ENCODE measurements at regions not wholly inside any gene's neighbourhood (a gene's known extent, or its start where the extent isn't known, plus 50 kb on each side); places are given as distances from the start of the nearest gene placed in this dataset.

DNA sequence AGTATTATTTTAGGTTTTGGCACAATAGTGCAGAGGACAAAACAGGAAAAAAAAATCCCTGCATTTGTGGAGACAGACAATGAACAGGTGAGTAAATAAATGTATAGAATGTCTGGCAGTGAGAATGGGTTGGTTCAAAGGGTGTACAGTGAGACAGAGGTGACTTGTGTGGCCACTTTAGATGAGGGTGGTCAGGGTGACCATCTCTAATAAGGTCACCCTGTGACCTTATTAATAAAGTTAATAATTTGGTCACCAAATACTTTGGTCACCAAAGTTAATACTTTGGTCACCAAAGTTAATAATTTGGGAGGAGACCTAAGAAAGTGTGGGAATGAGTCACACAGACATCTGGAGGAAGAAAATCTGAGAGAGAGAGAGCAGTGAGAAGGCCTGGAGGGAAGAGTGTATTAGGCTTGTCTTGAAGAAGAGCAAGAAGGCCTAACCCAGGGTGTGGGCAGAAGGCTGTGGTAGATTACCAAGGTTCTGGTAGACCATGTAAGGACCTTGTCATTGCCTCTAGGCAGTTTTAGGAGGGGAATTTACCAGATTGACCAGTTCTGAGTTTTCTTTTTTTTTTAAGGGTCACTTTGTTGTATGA, 1368.4 kb upstream of the CELF4 start:
- DNase-seq (ENCODE audit: low read depth in 3 of 3, low spot score in 1 of 3), result no peak

DNA sequence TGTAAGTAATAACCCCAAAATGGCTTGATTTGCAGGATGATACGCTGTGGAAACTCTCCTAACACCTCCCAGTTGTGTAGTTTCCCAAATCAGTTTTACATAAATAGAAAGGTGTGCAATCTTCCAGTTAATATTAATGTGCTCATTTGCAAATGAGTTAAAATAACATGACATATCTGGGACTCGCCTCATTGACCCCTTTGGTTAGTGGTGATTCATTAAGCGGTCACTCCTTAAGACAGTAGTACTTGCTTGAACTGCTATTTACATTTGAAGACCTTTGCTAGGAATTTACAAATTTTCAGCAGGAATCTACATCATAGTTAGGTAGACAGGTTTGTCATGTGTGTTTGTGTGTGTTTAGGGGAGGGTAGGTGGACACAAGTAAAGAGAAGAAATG, 1367.7 kb upstream of the CELF4 start:
- DNase-seq (ENCODE audit: low read depth in 3 of 3, low spot score in 1 of 3), result no peak

DNA sequence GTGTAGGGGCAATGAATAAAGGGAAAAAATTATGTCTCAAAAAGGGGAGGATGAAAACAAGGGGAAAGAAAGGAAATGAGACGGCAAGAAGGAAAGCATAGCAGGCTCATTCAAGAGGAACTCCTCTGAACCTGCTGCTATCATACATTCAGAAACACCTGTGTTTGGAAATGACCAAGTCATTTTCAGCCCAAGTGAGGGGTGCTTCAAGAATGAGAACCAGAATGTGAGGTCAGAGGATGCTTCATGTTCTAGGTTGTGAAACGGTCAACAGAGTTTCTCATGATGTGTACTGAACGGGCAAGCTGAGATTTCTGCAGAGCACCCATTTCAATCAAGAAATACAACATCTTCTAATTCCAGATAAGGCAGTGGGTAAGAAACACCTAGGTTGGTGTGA, 1367.2 kb upstream of the CELF4 start:
- no peak for DNase-seq (ENCODE audit: low read depth in 3 of 3, low spot score in 1 of 3)

DNA sequence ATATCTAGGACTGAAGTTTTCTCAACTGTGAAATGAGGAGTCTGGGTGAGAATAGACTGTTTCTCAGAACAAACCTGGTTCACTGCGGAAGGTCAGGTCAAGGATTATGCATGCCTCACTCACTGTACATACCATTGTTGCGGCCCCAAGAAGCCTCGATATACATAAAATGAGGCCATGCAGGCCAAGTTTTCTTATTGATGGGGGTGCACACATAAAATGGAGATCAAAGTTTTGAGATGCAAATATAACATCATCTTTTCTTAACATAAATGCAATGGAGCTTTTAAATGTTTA, 1366.1 kb upstream of the CELF4 start:
- DNase-seq (ENCODE audit: low read depth in 3 of 3, low spot score in 1 of 3), result no peak

DNA sequence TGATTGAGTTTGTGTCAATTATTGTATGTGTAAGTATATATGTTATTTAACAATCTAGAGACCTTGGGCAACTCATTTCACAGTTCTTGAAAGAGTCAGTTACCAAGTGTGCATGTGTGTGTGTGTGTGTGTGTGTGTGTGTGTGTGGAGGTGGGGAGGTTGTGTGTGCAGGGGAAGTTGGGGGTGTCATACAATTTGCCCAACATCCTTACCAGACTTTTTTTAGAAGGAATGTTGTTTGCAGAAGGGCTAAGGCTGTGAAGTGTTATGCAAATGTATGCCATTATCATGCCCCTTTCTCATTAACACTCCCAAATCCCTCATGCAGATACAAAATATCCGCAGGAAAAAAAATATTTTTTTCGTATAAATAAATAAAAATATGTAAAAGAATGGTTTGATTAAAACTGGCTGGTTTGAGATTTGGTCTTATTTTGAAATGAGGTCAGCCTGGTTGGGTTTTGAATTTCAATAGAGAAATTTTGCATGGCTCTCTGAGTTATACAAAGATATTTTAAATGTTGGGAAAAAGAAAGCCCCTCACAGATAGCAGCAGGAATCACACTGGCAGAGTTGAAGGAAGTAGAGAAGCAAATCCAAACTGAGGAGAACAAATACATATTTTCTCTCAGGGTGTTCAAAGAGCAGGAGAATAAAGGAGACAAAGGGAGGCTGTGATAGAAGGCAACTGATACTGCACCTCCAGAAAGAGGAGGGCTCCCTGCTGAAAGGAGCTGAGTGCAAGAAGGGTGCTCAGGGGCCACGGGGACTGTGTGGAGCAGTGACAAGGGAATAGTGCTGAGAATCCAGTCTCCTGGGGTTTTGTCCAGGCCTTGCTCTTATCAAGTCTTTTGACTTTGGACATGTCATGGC, 1365.5 kb upstream of the CELF4 start:
- no peak for DNase-seq (ENCODE audit: low read depth in 3 of 3, low spot score in 1 of 3)

DNA sequence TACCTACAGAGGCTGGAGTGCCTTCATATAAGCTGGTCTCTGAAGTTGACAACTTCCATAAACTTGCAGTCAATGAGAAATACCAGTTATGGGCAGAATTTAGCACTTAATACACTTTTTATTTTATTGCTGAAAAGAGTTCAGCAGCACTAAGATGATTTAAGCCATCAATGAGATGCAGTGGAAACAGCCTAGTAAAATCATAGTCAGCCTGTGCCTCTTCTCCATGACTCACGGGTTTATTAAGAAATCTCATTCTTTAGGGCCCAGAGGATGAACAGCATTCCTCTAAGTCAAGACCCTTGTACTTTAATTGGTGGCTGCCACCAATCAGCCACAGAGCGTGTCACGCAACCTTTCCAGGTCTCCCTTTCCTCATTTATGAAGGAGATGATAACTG, 1357.9 kb upstream of the CELF4 start:
- DNase-seq (ENCODE audit: low read depth in 3 of 3, low spot score in 1 of 3), result no peak

DNA sequence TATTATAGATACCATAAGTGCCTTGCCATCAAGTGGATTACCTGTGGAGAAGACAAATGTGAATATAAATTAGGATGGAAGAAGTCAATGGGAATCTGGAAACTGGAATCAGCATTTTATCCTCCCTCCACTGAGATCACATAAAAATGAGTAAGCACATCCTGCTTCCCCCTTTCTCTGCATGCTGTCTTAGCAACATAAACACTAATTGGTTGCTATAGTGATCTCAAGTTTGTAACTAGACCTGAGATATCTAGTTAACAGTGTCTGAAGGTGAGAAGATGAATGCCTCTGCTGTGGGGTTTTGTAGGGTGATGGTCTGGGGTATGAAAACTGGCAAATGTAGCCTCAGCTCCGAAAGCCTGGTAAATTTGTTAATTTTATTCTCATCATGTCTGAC, 1357.5 kb upstream of the CELF4 start:
- no peak for DNase-seq (ENCODE audit: low read depth in 3 of 3, low spot score in 1 of 3)

DNA sequence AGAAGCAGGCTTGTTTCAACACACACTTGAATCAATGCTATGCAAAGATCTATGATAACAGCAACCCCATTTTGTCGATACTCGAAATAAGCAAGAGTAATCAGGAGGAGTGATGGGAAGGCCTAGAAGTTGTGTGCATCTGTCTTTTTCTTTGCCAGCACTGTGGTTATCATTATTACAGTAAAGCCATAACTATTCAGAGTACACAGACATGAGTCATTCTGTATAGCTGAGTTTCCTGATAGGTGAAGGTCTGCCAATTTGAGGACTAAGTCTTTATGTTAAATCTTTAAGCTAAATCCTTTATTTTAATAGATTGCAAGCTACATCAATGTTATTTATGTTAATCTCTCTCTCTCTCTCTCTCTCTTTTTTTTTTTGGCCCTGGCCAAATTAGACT, 1344.4 kb upstream of the CELF4 start:
- no peak for DNase-seq (ENCODE audit: low read depth in 3 of 3, low spot score in 1 of 3)

DNA sequence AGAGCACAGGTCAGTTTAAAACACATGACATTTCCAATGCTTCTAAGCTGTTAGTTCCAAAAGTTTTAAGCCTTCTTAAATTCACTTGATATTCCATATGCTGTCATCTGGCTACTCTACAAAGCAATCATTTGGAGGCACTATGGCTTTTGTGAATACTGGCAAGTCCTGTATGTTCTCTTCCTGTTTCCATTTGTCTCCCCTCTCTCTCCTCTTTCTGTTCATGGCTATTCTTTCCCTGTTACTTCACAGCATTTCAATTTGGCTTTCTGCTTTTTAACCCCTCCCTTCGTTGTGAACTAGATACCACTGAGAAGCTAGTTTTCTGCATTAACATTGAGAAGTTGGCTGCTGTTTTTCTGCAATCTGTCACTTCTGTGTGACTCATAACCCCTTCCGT, 1337.2 kb upstream of the CELF4 start:
- no peak for DNase-seq (ENCODE audit: low read depth in 3 of 3, low spot score in 1 of 3)

DNA sequence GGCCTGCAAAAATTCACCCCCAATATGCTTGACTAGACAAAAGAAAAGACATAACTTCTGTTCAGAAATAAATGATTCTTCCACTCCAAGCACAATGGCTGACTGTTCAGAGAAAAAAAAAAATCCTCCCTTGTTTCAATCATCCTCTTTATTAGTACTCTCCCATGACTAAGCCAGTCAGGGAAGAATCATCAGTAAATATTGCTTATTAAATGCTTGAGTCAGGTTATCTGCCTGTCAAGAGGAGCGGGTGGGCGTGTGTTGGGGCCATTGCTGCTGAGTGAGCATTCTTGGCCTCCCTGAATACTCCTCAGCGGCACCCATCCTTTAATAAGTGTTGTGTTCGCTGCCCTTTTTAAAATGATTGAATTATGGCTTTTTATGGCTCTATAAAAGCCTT, 1334.8 kb upstream of the CELF4 start:
- DNase-seq (ENCODE audit: low read depth in 3 of 3, low spot score in 1 of 3), result no peak

DNA sequence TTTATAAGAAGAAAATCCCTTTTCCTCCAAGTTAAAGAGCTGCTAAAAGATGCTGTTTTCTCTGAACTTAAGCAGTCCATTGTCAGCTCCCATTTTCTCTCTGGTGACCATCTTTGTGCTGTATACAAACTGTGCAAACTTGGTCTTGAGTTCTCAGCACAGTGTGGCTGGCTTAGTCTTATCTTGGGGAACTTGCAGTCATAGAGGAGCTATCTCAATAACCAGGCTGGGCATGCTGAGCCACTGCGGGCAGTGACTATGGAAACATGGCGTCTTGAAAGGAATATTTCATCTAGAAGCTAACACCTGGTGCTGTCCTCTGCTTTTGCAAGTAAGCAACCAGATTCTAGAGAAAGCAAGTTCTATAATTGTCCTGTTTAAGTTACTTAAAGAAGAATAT, 1334.4 kb upstream of the CELF4 start:
- DNase-seq (ENCODE audit: low read depth in 3 of 3, low spot score in 1 of 3), result no peak

DNA sequence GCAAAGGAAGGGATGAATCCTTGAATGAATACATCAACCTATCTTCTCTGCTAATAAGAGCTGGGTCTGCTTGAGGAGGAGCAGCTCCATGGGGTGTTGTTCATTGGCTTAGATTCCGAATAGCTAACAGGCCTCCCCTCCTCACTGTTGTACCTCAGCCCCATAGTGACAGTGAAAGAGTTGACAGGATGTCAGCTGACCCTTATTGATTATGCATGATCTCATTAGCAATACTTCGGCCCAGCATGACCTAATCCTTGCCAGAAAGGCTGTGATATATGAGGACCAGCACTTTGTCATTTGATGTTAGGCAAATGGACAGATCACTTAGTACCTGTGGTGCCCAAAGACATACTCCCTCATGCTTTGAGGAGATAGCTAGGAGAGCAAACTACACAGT, 1333.7 kb upstream of the CELF4 start:
- no peak for DNase-seq (ENCODE audit: low read depth in 3 of 3, low spot score in 1 of 3)

DNA sequence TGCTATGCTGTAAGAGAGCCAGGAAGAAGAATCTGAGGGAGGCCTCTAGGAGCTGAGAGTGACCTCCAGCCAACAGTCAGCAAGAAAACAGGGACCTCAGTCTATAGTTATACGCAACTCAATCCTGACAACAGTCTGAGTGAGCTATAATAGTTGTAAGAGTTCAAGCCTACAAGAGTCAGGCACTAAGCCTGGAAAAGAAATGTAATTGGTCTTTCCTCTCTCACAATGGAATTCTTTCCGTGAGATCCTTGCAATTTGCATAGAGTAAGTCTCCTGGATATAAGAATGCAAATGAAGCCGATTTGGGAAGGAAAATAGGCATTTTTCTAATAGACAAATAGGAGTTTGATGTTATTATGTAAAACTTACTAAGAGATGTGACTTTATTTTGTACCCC, 1332.6 kb upstream of the CELF4 start:
- DNase-seq (ENCODE audit: low read depth in 3 of 3, low spot score in 1 of 3), result no peak

DNA sequence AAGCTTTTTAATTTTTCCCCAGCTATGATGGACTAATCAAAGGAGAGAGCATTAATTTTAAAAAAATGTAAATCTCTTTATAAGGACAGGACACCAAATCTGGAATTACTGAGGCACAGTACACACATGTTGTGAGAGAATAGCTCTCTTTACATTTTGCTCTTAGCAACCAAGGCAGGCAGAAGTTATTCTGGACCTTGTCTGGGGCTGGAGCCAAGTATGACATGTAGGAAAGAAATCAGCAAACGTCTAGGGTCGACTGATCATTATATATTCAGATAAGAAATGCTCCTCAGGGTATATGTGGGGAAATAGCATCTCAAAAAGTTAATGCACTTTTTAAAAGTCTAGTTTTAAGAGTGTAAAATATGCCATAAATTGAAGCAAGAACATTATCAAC, 1330.0 kb upstream of the CELF4 start:
- DNase-seq (ENCODE audit: low read depth in 3 of 3, low spot score in 1 of 3), result no peak

DNA sequence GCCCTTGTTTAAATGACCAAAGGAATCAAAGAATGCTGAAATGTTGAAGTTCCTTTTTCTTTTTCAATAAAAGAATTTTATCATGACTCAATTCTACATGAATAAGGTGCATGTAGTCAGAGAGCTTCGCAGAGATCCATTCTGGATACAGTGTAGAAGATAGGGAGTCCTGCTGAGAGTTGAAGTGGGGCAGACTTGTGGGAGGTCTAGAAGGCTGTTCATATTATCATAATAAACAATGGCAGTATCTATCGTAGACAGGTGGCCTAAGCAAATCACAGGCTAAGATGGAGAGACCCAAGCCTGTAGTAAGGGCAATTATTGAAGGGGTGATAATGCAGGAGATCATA, 1322.0 kb upstream of the CELF4 start:
- DNase-seq (ENCODE audit: low read depth in 3 of 3, low spot score in 1 of 3), result no peak

DNA sequence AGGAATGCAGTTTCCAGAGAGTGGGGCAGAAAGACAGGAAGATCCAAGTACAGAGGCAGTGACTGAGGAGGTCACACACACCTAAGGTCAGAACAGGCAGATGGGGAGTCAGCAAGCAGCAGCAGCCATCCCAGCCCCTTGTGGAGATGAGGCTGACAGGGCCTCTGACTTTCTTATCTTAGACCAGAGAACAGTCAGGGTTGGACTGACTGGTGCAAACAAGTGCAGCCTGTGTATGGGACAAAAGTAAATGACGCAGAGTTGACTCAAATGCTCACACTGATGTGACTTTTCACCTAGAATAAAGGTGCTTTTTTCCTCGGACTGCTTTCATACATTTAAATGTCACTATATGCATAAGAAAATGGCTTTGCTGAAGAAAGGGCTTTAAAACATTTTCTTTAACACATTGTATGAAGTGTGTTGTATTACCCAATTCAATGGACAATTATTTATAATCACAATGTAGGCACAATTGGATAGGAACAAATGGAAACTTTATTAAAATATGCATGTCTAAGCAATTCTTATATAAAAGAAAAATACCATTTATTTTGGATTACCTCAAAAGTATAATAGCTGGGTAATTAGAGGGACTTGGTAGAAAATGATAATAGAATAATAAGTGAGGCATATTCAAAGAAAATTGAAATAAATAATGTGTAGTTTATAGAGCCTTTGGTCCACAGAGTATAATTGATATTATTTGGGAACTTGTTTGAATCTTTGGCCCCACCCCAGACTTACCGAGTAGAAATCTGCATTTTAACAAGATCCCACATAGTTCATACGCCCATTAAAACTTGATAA, 1321.5 kb upstream of the CELF4 start:
- no peak for DNase-seq (ENCODE audit: low read depth in 3 of 3, low spot score in 1 of 3)

DNA sequence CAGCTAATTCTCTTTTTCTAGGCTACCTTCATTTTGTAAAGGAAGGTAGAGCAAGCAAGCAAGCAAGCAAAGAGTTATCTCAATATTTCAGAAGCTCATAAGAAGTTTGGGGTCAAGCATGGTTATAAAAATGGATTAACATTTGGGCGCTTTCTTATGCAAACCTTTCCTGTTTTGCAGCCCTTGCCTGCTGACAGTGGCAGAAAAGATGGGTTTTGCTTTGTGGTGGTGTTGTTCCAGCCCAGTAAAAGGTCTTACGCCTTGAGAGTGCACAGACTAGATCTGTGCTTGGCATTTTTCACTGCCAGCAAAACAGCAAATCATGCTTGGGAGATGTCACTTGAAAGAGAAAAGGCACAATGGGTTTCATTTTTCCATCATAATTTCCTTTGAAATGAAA, 1320.6 kb upstream of the CELF4 start:
- no peak for DNase-seq (ENCODE audit: low read depth in 3 of 3, low spot score in 1 of 3)

DNA sequence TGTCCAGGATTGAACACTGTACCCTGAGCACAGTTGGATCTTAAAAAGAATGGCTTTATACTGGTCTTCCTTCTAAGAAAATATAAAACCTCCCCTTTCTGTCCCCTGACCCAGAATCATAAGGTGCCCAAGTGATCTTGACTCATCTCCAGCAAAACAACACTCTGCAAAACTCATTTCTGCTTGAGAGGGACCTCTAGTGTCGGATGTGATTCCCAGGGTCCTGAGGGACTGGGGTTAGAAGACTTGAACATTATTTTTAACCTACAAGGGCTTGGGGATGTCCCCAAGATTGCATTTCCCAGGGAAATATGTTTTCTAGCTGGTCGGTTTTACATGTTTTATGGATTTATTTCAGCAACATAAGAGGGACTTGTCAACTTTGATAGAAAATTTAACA, 1318.5 kb upstream of the CELF4 start:
- no peak for DNase-seq (ENCODE audit: low read depth in 3 of 3, low spot score in 1 of 3)

DNA sequence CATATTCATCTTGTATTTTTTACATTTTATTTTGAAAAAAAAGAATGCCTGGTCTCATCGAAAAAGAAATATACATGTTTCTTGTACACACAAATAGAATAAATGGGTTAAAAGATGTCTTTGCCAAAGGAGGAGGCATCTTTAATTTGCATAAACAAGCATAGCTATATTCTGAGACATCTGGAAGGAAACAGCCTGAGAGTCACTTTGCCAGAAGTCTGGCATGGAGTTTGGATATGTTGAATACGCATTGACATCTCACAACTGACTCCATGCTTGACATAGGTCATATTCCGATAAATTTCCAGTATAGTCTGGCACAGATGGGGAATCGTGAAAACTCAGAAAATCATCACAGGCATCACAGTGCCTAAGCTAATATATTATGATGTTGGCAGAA, 1317.5 kb upstream of the CELF4 start:
- DNase-seq (ENCODE audit: low read depth in 3 of 3, low spot score in 1 of 3), result no peak

DNA sequence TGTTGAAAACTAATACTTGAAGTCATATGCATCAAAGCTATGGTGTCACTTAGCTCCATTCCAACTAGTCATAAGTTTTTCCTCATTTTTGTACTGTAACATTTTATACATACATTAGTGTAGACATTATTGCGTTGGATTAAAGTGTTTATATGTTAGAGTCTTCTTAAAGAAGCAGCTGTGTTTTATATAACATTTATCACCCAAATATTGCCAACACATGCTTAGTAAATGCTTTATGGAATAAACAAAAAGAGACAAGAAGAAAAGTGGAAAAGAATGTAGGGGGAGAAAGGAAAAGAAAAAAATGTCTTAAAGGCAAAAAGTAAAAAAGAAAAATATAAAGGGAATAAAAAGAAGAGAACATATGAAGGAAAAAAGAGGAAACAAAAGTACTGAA, 1314.3 kb upstream of the CELF4 start:
- no peak for DNase-seq (ENCODE audit: low read depth in 3 of 3, low spot score in 1 of 3)

DNA sequence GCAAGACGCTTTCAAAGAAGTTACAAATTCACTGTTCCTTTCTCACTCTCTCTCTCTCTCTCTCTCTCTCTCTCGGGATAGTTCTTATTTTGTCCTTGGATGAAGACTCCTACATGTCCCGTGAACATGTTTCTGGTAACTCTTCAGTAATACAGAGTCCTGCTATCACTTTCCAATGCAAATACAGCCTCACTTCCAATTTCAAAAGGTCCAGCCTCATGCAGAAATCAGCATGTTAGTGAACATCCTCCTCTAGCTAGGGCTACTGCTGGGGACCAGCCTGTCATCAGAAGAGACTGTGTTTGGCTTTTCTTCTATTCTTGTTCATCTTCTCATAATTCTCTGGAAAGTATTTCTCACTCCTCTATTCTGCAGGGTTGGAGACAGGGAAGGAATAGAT, 1306.7 kb upstream of the CELF4 start:
- no peak for DNase-seq (ENCODE audit: low read depth in 3 of 3, low spot score in 1 of 3)

DNA sequence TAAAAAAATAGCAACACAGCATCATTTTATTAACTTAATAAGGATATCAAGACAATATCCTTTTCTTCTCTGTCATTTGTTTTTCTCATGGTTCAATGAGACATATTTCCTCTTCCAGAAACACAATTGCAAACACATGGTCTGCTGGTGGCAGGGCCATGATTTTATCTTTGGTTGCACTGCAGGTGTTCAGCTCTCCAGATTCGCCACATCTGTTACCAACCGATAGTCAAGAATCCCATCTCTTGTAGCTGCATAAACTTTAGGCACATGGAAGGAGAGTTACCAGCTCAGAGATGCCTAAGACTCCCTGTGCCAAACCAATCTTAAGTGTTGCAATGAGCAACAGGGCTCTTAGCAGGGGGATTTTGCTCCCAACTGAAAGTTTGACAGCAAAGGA, 1303.2 kb upstream of the CELF4 start:
- DNase-seq (ENCODE audit: low read depth in 3 of 3, low spot score in 1 of 3), result no peak

DNA sequence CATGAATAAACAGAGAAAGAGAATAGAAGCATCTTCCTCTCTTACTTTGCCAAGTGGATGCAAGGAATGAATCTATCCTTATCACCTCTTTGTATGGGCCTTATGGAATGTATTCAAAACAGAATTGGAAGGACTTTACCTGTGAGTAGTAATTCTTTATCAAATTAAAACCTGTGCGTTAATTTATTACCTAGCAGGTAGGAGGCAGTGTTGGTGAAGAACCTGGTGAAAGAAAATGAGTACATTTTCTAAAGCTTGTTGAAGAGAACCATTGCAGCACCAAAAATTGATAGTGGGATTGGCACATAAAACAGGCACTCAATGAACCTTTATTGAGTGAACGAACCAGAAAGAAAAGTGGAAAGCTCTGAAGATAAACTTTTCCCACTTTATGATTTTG, 1302.1 kb upstream of the CELF4 start:
- no peak for DNase-seq (ENCODE audit: low read depth in 3 of 3, low spot score in 1 of 3)
